AG10803 (cell line): ENCODE measurements at regions not wholly inside any gene's neighbourhood (a gene's known extent, or its start where the extent isn't known, plus 50 kb on each side); places are given as distances from the start of the nearest gene placed in this dataset.

ENCODE experiments used
- DNase-seq: peaks from one replicate; pipeline ENCODE4 v3.0.0; 2010; ENCODE audit warnings: low read depth
- H3K4me3 ChIP-seq: 2 replicates; pipeline ENCODE4 v1.5.1; 2011; ENCODE audit warnings: mild to moderate bottlenecking, low read length, control low read depth
- CTCF ChIP-seq: conservative IDR thresholded peaks from 2 replicates; pipeline ENCODE4 v1.5.1; 2011; ENCODE audit warnings: mild to moderate bottlenecking, low read length, control low read depth, inconsistent platforms

- TF ChIP-seq CTCF = no peak
- no peak for DNase-seq
- no peak overlapping the region for H3K4me3 ChIP-seq
Observed at GRCh38 chrY:17067307-17067706, 812.7 kb downstream of the CDY2B start.

- no peak for DNase-seq
- no peak for TF ChIP-seq CTCF
- no peak overlapping the region for H3K4me3 ChIP-seq
Observed at GRCh38 chrY:17053041-17053440, 827.0 kb downstream of the CDY2B start.

- no peak overlapping the region for H3K4me3 ChIP-seq
- no peak for TF ChIP-seq CTCF
- DNase-seq = no peak
Observed at GRCh38 chrY:17050374-17050773, 829.6 kb downstream of the CDY2B start.

GRCh38 chrY:17045124-17045523 lies 834.9 kb downstream of the CDY2B start:
- H3K4me3 ChIP-seq = no peak overlapping the region
- no peak for DNase-seq
- no peak for TF ChIP-seq CTCF

GRCh38 chrY:17044723-17045122 lies 835.3 kb downstream of the CDY2B start:
- no peak for TF ChIP-seq CTCF
- no peak overlapping the region for H3K4me3 ChIP-seq
- no peak for DNase-seq

- TF ChIP-seq CTCF = no peak
- no peak for DNase-seq
Observed at GRCh38 chrY:17044272-17044671, 835.7 kb downstream of the CDY2B start.

GRCh38 chrY:17038439-17038838 lies 841.6 kb downstream of the CDY2B start:
- no peak overlapping the region for H3K4me3 ChIP-seq
- TF ChIP-seq CTCF = no peak
- DNase-seq = no peak

More at GRCh38 chrY:17044272-17044671, 835.7 kb downstream of the CDY2B start:
- no peak overlapping the region for H3K4me3 ChIP-seq
